Liver (tissue), 8 donors: ENCODE measurements at regions not wholly inside any gene's neighbourhood (a gene's known extent, or its start where the extent isn't known, plus 50 kb on each side); places are given as distances from the start of the nearest gene placed in this dataset.

Source experiments
- DNase-seq: peaks from one replicate; pipeline ENCODE4 v3.0.0-alpha.2; 2017; ENCODE audit warnings: low spot score
- H3K27ac ChIP-seq, 2 donors: one replicate each; pipeline ENCODE4 v1.7.0; 2013; ENCODE audit warnings: inconsistent platforms in 2 of 2, low read length in 2 of 2, control low read depth in 1 of 2, low read depth in 1 of 2, mild to moderate bottlenecking in 1 of 2
- H3K27me3 ChIP-seq, 4 donors: one replicate each; pipeline versions ENCODE4 v1.6.1 to v1.7.0; 2013; ENCODE audit warnings: low read length in 3 of 4, inconsistent platforms in 1 of 4, mild to moderate bottlenecking in 1 of 4, moderate library complexity in 1 of 4; ENCODE audit not compliant: control insufficient read depth in 4 of 4, insufficient read depth in 4 of 4
- H3K36me3 ChIP-seq, 4 donors: one replicate each; pipeline versions ENCODE4 v1.6.1 to v1.7.0; 2013; ENCODE audit warnings: low read length in 3 of 4, mild to moderate bottlenecking in 3 of 4, low read depth in 1 of 4, moderate library complexity in 1 of 4; ENCODE audit not compliant: control insufficient read depth in 4 of 4, insufficient read depth in 3 of 4
- H3K4me1 ChIP-seq, 4 donors: one replicate each; pipeline versions ENCODE4 v1.6.1 to v1.7.0; 2013; ENCODE audit warnings: low read length in 3 of 4, mild to moderate bottlenecking in 3 of 4, moderate library complexity in 1 of 4; ENCODE audit not compliant: control insufficient read depth in 4 of 4, insufficient read depth in 4 of 4
- H3K4me3 ChIP-seq, 3 donors: one replicate each; pipeline versions ENCODE4 v1.6.1 to v1.7.0; 2013; ENCODE audit warnings: low read length in 3 of 3, control low read depth in 1 of 3, low read depth in 1 of 3, mild to moderate bottlenecking in 1 of 3
- H3K9ac ChIP-seq, 2 donors: one replicate each; pipeline ENCODE4 v1.7.0; 2013; ENCODE audit warnings: low read length in 2 of 2, mild to moderate bottlenecking in 2 of 2, moderate library complexity in 2 of 2, control low read depth in 1 of 2, low read depth in 1 of 2
- H3K9me3 ChIP-seq, 4 donors: one replicate each; pipeline versions ENCODE4 v1.6.1 to v1.7.0; 2013; ENCODE audit warnings: low read length in 3 of 4; ENCODE audit not compliant: control insufficient read depth in 4 of 4
- ATF3 ChIP-seq: IDR thresholded peaks from 2 replicates; pipeline ENCODE4 v1.6.1; 2016; ENCODE audit warnings: antibody characterized with exemption
- CTCF ChIP-seq: fragments of 150-350 bp; IDR thresholded peaks from 2 replicates; pipeline ENCODE4 v1.5.1; 2017; ENCODE audit warnings: improper control_type of control experiment, low read depth, low read length; ENCODE audit not compliant: missing input control
- EGR1 ChIP-seq, 2 donors: IDR thresholded peaks; 2 replicates each; pipeline ENCODE4 v1.6.1; 2016 to 2018; ENCODE audit warnings: antibody characterized with exemption in 2 of 2, low read depth in 2 of 2
- FOXA1 ChIP-seq: IDR thresholded peaks from 2 replicates; pipeline ENCODE4 v1.6.1; 2016; ENCODE audit warnings: antibody characterized with exemption
- FOXA2 ChIP-seq: IDR thresholded peaks from 2 replicates; pipeline ENCODE4 v1.6.1; 2016; ENCODE audit warnings: antibody characterized with exemption
- GABPA ChIP-seq, 2 donors: IDR thresholded peaks in 1 of 2; conservative IDR thresholded peaks in 1 of 2; 2 replicates each; pipeline ENCODE4 v1.6.1; 2016; ENCODE audit warnings: antibody characterized with exemption in 2 of 2, mild to moderate bottlenecking in 1 of 2, moderate library complexity in 1 of 2
- HNF4A ChIP-seq, 2 donors: conservative IDR thresholded peaks; 2 replicates each; pipeline ENCODE4 v1.6.1; 2016; ENCODE audit warnings: antibody characterized with exemption in 2 of 2, mild to moderate bottlenecking in 2 of 2
- HNF4G ChIP-seq: IDR thresholded peaks from 2 replicates; pipeline ENCODE4 v1.6.1; 2016; ENCODE audit warnings: antibody characterized with exemption
- JUND ChIP-seq, 2 donors: IDR thresholded peaks; 2 replicates each; pipeline ENCODE4 v1.6.1; 2016; ENCODE audit warnings: antibody characterized with exemption in 2 of 2
- MAX ChIP-seq: IDR thresholded peaks from 2 replicates; pipeline ENCODE4 v1.6.1; 2016; ENCODE audit warnings: antibody characterized with exemption
- NR2F2 ChIP-seq: IDR thresholded peaks from 2 replicates; pipeline ENCODE4 v1.6.1; 2016; ENCODE audit warnings: antibody characterized with exemption
- RAD21 ChIP-seq, 2 donors: IDR thresholded peaks; 2 replicates each; pipeline ENCODE4 v1.6.1; 2016; ENCODE audit warnings: antibody characterized with exemption in 2 of 2, mild to moderate bottlenecking in 2 of 2
- REST ChIP-seq: IDR thresholded peaks from 2 replicates; pipeline ENCODE4 v1.6.1; 2016; ENCODE audit warnings: antibody characterized with exemption, mild to moderate bottlenecking
- RXRA ChIP-seq, 2 donors: IDR thresholded peaks; 2 replicates each; pipeline ENCODE4 v1.6.1; 2017 to 2018; ENCODE audit warnings: antibody characterized with exemption in 2 of 2, mild to moderate bottlenecking in 1 of 2
- SP1 ChIP-seq: IDR thresholded peaks from 2 replicates; pipeline ENCODE4 v1.6.1; 2018; ENCODE audit warnings: antibody characterized with exemption, mild to moderate bottlenecking
- TAF1 ChIP-seq: conservative IDR thresholded peaks from 2 replicates; pipeline ENCODE4 v1.6.1; 2016; ENCODE audit warnings: antibody characterized with exemption, mild to moderate bottlenecking
- YY1 ChIP-seq: IDR thresholded peaks from 2 replicates; pipeline ENCODE4 v1.6.1; 2016; ENCODE audit warnings: antibody characterized with exemption, mild to moderate bottlenecking
- ZBTB33 ChIP-seq: IDR thresholded peaks from 2 replicates; pipeline ENCODE4 v1.6.1; 2016; ENCODE audit warnings: antibody characterized with exemption
- WGBS: extraction: QIAGEN DNeasy Blood & Tissue Kit; methylation state at CpG from one replicate; pipeline ENCODE4 v1.1.7; 2013; 5-methylcytosine and 5-hydroxymethylcytosine counted together
- donor health status: healthy.
- donor health status: healthy.
- donor health status: healthy.
- donor health status: healthy.
- donor health status: healthy.

- no peak for DNase-seq
- Histone ChIP-seq H3K9me3 (peaks cover 0 to 7% (median under 1%) of the 10 kb centered on the region in 4 donors), H3K4me3 (no peak overlapping the region), H3K27me3 (no peaks in the 10 kb centered on the region), H3K27ac (no peak overlapping the region), H3K4me1 (peaks cover 0 to 4% (median 0%) of the 10 kb centered on the region in 4 donors), H3K36me3 (no peaks in the 10 kb centered on the region), H3K9ac (no peak overlapping the region)
- WGBS = 61% methylated on average over 2 of the region's 2 CpGs
- TF ChIP-seq FOXA2 (no peak), REST (no peak), RAD21 (IDR thresholded peaks at IDR 0.05) (no peak), JUND (IDR thresholded peaks at IDR 0.05) (no peak), ZBTB33 (no peak)
Measured at GRCh38 chr10:113484487-113484886, 68.4 kb upstream of the HABP2 start.

- no peaks in the 10 kb centered on the region for H3K9me3 ChIP-seq
- H3K9ac ChIP-seq = no peak overlapping the region
- DNase-seq = no peak
- no peak overlapping the region for H3K4me3 ChIP-seq
- H3K4me1 ChIP-seq = peaks cover 0 to 4% (median 0%) of the 10 kb centered on the region in 4 donors
- H3K27me3 ChIP-seq = no peaks in the 10 kb centered on the region
- no peak for TF ChIP-seq EGR1 (IDR thresholded peaks at IDR 0.05; ENCODE audit: low read depth in 2 of 2)
- no peak for TF ChIP-seq NR2F2
- TF ChIP-seq FOXA1 = no peak
- no peak for TF ChIP-seq REST
- no peak for TF ChIP-seq SP1
- TF ChIP-seq JUND (IDR thresholded peaks at IDR 0.05) = no peak
- TF ChIP-seq FOXA2 = no peak
- no peak for TF ChIP-seq YY1
- TF ChIP-seq ZBTB33 = no peak
- TF ChIP-seq RAD21 (IDR thresholded peaks at IDR 0.05) = no peak
- no peak for TF ChIP-seq ATF3
- TF ChIP-seq CTCF = no peak
- TF ChIP-seq HNF4A (conservative IDR thresholded peaks at IDR 0.05) = no peak
- no peak for TF ChIP-seq GABPA (IDR thresholded peaks at IDR 0.05 in 1 of 2, conservative IDR thresholded peaks at IDR 0.05 in 1 of 2)
- TF ChIP-seq TAF1 = no peak
- no peak for TF ChIP-seq MAX
- TF ChIP-seq RXRA (IDR thresholded peaks at IDR 0.05) = no peak
- no peak for TF ChIP-seq HNF4G
- WGBS = 75% methylated on average over 1 of the region's 1 CpG
- no peak overlapping the region for H3K27ac ChIP-seq
- H3K36me3 ChIP-seq = no peaks in the 10 kb centered on the region
Measured at GRCh38 chr10:113485736-113486135, 67.1 kb upstream of the HABP2 start.
